MM.1S (cell line): ENCODE measurements at regions not wholly inside any gene's neighbourhood (a gene's known extent, or its start where the extent isn't known, plus 50 kb on each side); places are given as distances from the start of the nearest gene placed in this dataset.
"Not testable (repeated sequence)": the region's sequence is repeated elsewhere in the genome, so short reads cannot be mapped to it uniquely, and the experiment has no call there.

Source experiments
- EZH2 ChIP-seq: fragments of 300-600 bp; sonication (generic); optimal IDR thresholded peaks from 2 replicates; pipeline ENCODE3; 2017; ENCODE audit warnings: low read depth, mild to moderate bottlenecking, antibody characterized with exemption, low read length, mixed read lengths
- TF ChIP-seq, protein P1 (sequence below): fragments of 300-600 bp; sonication (generic); IDR thresholded peaks from 2 replicates; pipeline ENCODE4 v1.5.1; 2016; ENCODE audit warnings: antibody characterized with exemption, low read length, mixed read lengths

- TF ChIP-seq, protein P1, sequence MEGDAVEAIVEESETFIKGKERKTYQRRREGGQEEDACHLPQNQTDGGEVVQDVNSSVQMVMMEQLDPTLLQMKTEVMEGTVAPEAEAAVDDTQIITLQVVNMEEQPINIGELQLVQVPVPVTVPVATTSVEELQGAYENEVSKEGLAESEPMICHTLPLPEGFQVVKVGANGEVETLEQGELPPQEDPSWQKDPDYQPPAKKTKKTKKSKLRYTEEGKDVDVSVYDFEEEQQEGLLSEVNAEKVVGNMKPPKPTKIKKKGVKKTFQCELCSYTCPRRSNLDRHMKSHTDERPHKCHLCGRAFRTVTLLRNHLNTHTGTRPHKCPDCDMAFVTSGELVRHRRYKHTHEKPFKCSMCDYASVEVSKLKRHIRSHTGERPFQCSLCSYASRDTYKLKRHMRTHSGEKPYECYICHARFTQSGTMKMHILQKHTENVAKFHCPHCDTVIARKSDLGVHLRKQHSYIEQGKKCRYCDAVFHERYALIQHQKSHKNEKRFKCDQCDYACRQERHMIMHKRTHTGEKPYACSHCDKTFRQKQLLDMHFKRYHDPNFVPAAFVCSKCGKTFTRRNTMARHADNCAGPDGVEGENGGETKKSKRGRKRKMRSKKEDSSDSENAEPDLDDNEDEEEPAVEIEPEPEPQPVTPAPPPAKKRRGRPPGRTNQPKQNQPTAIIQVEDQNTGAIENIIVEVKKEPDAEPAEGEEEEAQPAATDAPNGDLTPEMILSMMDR, result not testable (repeated sequence)
- TF ChIP-seq EZH2, result not testable (repeated sequence)
Measured at GRCh38 chr7:149975608-149976007, 101.8 kb downstream of the ATP6V0E2 start.
